AG04449 (cell line): ENCODE measurements at regions not wholly inside any gene's neighbourhood (a gene's known extent, or its start where the extent isn't known, plus 50 kb on each side); places are given as distances from the start of the nearest gene placed in this dataset.

Experiments used
- CTCF ChIA-PET: fragments of 350-600 bp; formaldehyde crosslinking; extraction: SDS; loops from one replicate; lab custom pipeline; 2021; ENCODE audit warnings: antibody characterized with exemption; lab: Yijun Ruan, JAX
- POLR2A ChIA-PET: fragments of 400-600, 350-600 bp; formaldehyde crosslinking; extraction: SDS; loops from one replicate; lab custom pipeline; 2020; ENCODE audit warnings: antibody characterized with exemption, inconsistent platforms; lab: Yijun Ruan, JAX
- DNase-seq: peaks from one replicate; pipeline ENCODE4 v3.0.0-alpha.2; 2010; ENCODE audit warnings: low read depth, low spot score
- H3K4me3 ChIP-seq: 2 replicates; pipeline ENCODE4 v1.5.1; 2011; ENCODE audit warnings: low read depth, mild to moderate bottlenecking, control low read depth, low read length
- CTCF ChIP-seq: IDR thresholded peaks from one replicate; pipeline ENCODE4 v1.5.1; 2011; ENCODE audit warnings: mild to moderate bottlenecking, moderate library complexity, low read length, control low read depth, inconsistent platforms; ENCODE audit not compliant: insufficient read depth; ENCODE audit errors: missing control alignments

DNA sequence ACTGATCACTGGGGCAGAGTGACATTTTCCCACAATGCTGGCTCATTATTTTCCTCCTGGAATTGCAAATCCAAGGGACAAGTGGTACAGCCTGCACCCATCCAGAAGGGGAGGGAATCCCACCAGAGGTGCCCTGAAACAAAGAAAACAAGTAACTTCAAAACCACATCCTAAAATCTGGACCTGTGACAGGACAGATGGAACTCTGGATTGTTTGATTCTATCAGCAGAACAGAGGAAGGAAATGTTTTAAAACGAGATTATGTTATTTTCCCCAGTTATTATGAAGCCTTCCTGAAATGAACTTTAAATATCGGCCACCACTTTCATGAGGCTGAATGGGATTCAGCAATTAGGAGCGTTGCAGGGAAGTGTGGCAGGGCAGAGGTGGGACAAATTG is 62.2 kb upstream of the ECHDC3 start:
- no peak overlapping the region for H3K4me3 ChIP-seq
- TF ChIP-seq CTCF: no peak
- ChIA-PET CTCF (no interaction called here), POLR2A (no interaction called here)
- DNase-seq: no peak

GRCh38 chr10:11678074-11678793 is 63.9 kb upstream of the ECHDC3 start:
- POLR2A ChIA-PET: no interaction called here

DNA sequence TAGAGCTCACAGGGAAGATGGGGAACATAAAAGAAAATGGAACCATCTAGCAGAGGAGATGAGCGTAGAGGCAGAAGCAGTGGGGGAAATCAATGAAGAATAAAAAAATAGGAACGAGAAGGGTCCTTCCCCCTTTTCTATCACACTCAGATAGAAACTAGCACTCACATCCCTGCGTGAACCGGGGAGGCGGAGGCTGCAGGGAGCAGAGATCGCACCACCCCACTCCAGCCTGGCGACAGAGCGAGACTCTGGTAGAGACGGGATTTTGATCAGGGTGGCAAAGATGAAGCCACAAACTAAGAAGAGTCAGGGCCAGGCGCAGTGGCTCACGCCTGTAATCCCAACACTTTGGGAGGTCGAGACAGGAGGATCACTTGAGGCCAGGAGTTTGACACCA is 64.7 kb upstream of the ECHDC3 start:
- CTCF ChIA-PET: no interaction called here
- DNase-seq: no peak
- no peak overlapping the region for H3K4me3 ChIP-seq
- no peak for TF ChIP-seq CTCF
- POLR2A ChIA-PET: no interaction called here

More at GRCh38 chr10:11678074-11678793, 63.9 kb upstream of the ECHDC3 start:
- no peak for TF ChIP-seq CTCF
- H3K4me3 ChIP-seq: no peak overlapping the region
- DNase-seq: no peak
- CTCF ChIA-PET: no interaction called here

- POLR2A ChIA-PET: no interaction called here
- no peak for DNase-seq
- CTCF ChIA-PET: no interaction called here
Measured at GRCh38 chr10:11673346-11674280, 62.2 kb upstream of the USP6NL start.

GRCh38 chr10:11672836-11673235 is 61.4 kb upstream of the USP6NL start:
- POLR2A ChIA-PET: no interaction called here
- no peak for TF ChIP-seq CTCF
- CTCF ChIA-PET: no interaction called here
- no peak for DNase-seq
- H3K4me3 ChIP-seq: no peak overlapping the region

More at GRCh38 chr10:11673346-11674280, 62.2 kb upstream of the USP6NL start:
- TF ChIP-seq CTCF: no peak
- no peak overlapping the region for H3K4me3 ChIP-seq

GRCh38 chr10:11670381-11670780 is 58.9 kb upstream of the USP6NL start:
- no peak for DNase-seq
- no peak for TF ChIP-seq CTCF
- POLR2A ChIA-PET: no interaction called here

More at GRCh38 chr10:11670381-11670780, 58.9 kb upstream of the USP6NL start:
- no peak overlapping the region for H3K4me3 ChIP-seq
- CTCF ChIA-PET: no interaction called here
